Motor neuron (in vitro differentiated cells): ENCODE measurements at regions not wholly inside any gene's neighbourhood (a gene's known extent, or its start where the extent isn't known, plus 50 kb on each side); places are given as distances from the start of the nearest gene placed in this dataset.

Experiments used
- ATAC-seq, 8 experiments: fragments of 200-7000 bp; cut with Tn5 transposase; replicated peaks in 6 of 8; 2 replicates each; pipeline ENCODE4 v1.8.0; 2021; ENCODE audit warnings: mild to moderate bottlenecking in 8 of 8, moderate library complexity in 8 of 8
- H3K27ac ChIP-seq, 2 donors: fragments of 250-450 bp; sonication (Bioruptor Pico); 2 replicates each; pipeline ENCODE4 v1.9.0; 2021; ENCODE audit warnings: antibody characterized with exemption in 2 of 2, mild to moderate bottlenecking in 2 of 2, moderate library complexity in 1 of 2
- H3K4me1 ChIP-seq, 2 donors: fragments of 250-450 bp; sonication (Bioruptor Pico); replicated peaks in 1 of 2; 2 replicates each; pipeline ENCODE4 v1.6.1; 2021; ENCODE audit warnings: antibody characterized with exemption in 2 of 2, mild to moderate bottlenecking in 2 of 2, moderate library complexity in 1 of 2
- H3K4me3 ChIP-seq, 5 donors: fragments of 250-450 bp; sonication (Bioruptor Pico); 2 replicates each; pipeline ENCODE4 v1.9.0; 2021; ENCODE audit warnings: antibody characterized with exemption in 5 of 5, mild to moderate bottlenecking in 5 of 5, moderate library complexity in 4 of 5
- WGBS, 10 experiments: fragments of 450-650 bp; shearing (Covaris generic); methylation state at CpG; one replicate each; pipeline ENCODE4 v1.0.0; 2022; 5-methylcytosine and 5-hydroxymethylcytosine counted together
- in situ Hi-C, 9 experiments: fragments of 400-800 bp; cut with MboI; loops; one replicate each; pipeline ENCODE4 v1.15.0; 2021; ENCODE audit warnings: low sequenced_read_pairs in 9 of 9, low pct_unique_long_range_greater_than_20kb in 2 of 9; ENCODE audit not compliant: unreplicated experiment in 9 of 9

- 12 to 100% (median 72%) methylated on average over 1 to 4 of the region's 4 CpGs; no CpG with 5 or more reads in 3 of the 10 experiments for WGBS, 10 experiments
- Histone ChIP-seq H3K4me1 (no peaks in the 10 kb centered on the region), H3K27ac (no peak overlapping the region), H3K4me3 (no peak overlapping the region)
- in situ Hi-C loops = no loop called here
- no peak for ATAC-seq
Observed at GRCh38 chr13:83414393-83414792, 467.9 kb downstream of the SLITRK1 start.

GRCh38 chr13:83386609-83387008 lies 495.7 kb downstream of the SLITRK1 start:
- in situ Hi-C loops = no loop called here
- no peak for ATAC-seq
- 14 to 100% (median 100%) methylated on average over 1 of the region's 1 CpG; no CpG with 5 or more reads in 1 of the 10 experiments for WGBS, 10 experiments
- Histone ChIP-seq H3K27ac (no peak overlapping the region), H3K4me1 (peaks cover 0 to 7% of the 10 kb centered on the region in 2 donors), H3K4me3 (no peak overlapping the region)

DNA sequence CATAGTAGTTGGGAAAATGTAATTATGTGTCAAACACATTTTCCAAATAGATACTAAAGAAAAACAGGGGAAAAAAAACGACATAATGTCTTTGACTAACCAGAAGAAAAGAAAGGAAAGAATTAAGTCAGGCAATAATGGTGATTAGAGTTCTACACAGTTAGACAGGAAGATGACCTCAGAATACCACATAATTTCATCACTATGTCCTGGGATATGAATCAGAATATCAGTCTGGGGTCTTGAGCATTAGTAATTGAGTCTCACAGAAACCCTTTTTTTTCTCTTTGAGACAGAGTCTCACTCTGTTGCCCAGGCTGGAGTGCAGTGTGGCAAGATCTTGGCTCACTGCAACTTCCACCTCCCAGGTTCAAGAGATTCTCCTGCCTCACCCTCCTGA lies 503.4 kb downstream of the SLITRK1 start:
- in situ Hi-C loops = no loop called here
- 0 to 70% (median 29%) methylated on average over 1 of the region's 1 CpG; no CpG with 5 or more reads in 3 of the 10 experiments for WGBS, 10 experiments
- Histone ChIP-seq H3K27ac (no peak overlapping the region), H3K4me1 (peaks cover 0 to 13% of the 10 kb centered on the region in 2 donors), H3K4me3 (no peak overlapping the region)
- peak in 3 of 8 experiments; percentile 32 to 83 (median 55) for ATAC-seq

DNA sequence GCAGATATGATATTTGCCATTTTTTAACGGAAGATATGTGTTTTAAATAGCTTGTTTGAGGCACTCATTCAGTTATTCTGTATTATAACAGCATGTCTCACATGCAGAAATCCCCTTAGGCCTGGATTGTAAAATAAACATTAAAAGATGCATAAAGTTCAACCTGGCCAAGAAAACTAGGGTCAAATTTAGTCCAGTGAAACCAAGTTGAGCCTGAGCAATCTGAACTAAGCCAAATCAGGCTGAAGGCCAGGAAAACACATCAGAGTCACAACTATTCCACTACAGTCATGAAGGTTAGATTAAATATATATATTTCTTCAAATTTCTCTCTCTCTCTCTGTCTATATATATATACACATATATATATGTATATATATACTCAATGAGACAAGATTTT lies 504.8 kb downstream of the SLITRK1 start:
- no peak for ATAC-seq
- Histone ChIP-seq H3K4me3 (no peak overlapping the region), H3K4me1 (peaks cover 0 to 6% of the 10 kb centered on the region in 2 donors), H3K27ac (no peak overlapping the region)
- 67 to 100% (median 89%) methylated on average over 1 of the region's 1 CpG; no CpG with 5 or more reads in 4 of the 10 experiments for WGBS, 10 experiments
- in situ Hi-C loops = no loop called here

GRCh38 chr13:83372786-83373185 lies 509.5 kb downstream of the SLITRK1 start:
- H3K27ac ChIP-seq = no peak overlapping the region
- no peak overlapping the region for H3K4me3 ChIP-seq
- in situ Hi-C loops = no loop called here
- H3K4me1 ChIP-seq = peaks cover 0 to 6% of the 10 kb centered on the region in 2 donors
- no peak for ATAC-seq
- WGBS, 10 experiments = 0 to 100% (median 71%) methylated on average over 1 to 2 of the region's 2 CpGs

DNA sequence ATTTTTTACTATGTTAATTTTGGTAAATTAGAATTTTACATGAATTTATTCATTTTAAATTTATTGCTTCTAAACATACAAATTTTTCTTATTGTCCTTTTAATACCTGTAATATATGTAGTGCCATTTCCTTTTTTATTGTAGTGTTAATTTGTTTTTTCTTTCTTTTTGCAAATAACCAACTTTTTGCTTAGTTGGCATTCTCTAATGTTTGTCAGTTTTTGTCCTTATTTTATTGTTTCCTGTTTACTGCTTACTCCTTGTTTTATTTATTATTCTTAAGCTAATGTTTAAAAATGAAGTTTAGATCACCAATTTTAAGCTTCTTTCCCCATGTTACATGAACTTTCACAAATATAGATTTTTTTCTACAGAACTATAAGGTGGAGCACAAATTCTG lies 516.6 kb downstream of the SLITRK1 start:
- no peak overlapping the region for H3K27ac ChIP-seq
- H3K4me3 ChIP-seq = no peak overlapping the region
- in situ Hi-C loops = no loop called here
- ATAC-seq = no peak
- no peaks in the 10 kb centered on the region for H3K4me1 ChIP-seq

GRCh38 chr13:83355041-83355440 lies 527.2 kb downstream of the SLITRK1 start:
- WGBS, 10 experiments = 8 to 100% (median 95%) methylated on average over 1 of the region's 1 CpG; no CpG with 5 or more reads in 2 of the 10 experiments
- ATAC-seq = no peak
- in situ Hi-C loops = no loop called here

GRCh38 chr13:83352391-83352790 lies 529.9 kb downstream of the SLITRK1 start:
- WGBS, 10 experiments = 0 to 86% (median 57%) methylated on average over 1 of the region's 1 CpG; no CpG with 5 or more reads in 1 of the 10 experiments
- H3K4me3 ChIP-seq = no peak overlapping the region
- ATAC-seq = no peak
- in situ Hi-C loops = no loop called here
- H3K27ac ChIP-seq = no peak overlapping the region
- H3K4me1 ChIP-seq = no peaks in the 10 kb centered on the region

More at GRCh38 chr13:83355041-83355440, 527.2 kb downstream of the SLITRK1 start:
- Histone ChIP-seq H3K4me1 (no peaks in the 10 kb centered on the region), H3K4me3 (no peak overlapping the region), H3K27ac (no peak overlapping the region)

- Histone ChIP-seq H3K4me3 (no peak overlapping the region), H3K27ac (no peak overlapping the region), H3K4me1 (no peaks in the 10 kb centered on the region)
- peak in 2 of 8 experiments; percentile 75 to 90 for ATAC-seq
- 0 to 100% (median 78%) methylated on average over 1 to 2 of the region's 2 CpGs for WGBS, 10 experiments
- in situ Hi-C loops = no loop called here
Observed at GRCh38 chr13:83350569-83350968, 531.7 kb downstream of the SLITRK1 start.

DNA sequence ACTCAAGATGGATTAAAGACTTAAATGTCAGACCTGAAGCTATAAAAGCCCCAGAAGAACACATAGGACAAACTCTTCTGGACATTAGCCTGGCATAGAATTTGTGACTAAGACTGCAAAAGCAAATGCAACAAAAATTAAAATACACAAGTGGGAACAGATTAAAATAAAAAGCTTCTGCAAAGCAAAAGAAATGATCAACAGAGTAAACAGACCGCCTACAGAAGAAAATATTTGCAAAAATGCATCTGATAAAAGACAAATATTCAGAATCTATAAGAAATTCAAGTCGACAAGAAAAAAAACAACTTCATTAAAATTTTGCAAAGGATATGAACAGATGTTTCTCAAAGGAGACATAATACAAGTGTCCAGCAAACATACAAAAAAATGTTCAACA lies 537.8 kb downstream of the SLITRK1 start:
- H3K27ac ChIP-seq = no peak overlapping the region
- in situ Hi-C loops = no loop called here
- 0 to 84% (median 79%) methylated on average over 1 to 2 of the region's 2 CpGs for WGBS, 10 experiments
- H3K4me1 ChIP-seq = no peaks in the 10 kb centered on the region
- ATAC-seq = peak in 3 of 8 experiments; percentile 55 to 86 (median 74)
- H3K4me3 ChIP-seq = no peak overlapping the region

DNA sequence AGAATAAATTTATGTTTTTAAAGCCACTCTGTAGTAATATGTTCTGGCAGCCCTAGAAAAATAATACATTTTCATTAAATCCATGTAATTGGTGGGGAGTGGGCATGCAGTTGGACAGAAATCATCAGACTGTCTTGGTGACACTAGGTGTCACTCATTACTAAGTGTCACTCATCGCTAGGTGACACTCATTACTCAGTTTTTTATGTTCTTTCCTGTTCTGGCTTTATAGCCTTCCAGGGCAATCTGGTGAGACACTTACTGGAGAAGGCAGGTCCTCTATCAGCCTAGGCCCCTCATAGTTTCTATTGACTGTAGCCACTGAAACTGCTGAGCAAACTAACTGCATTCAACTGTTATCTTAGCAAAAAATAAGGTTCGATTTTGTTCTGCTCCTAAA lies 542.1 kb downstream of the SLITRK1 start:
- ATAC-seq = no peak
- WGBS, 10 experiments = 14 to 100% (median 89%) methylated on average over 1 to 2 of the region's 2 CpGs; no CpG with 5 or more reads in 3 of the 10 experiments
- no peak overlapping the region for H3K4me3 ChIP-seq
- in situ Hi-C loops = no loop called here
- no peaks in the 10 kb centered on the region for H3K4me1 ChIP-seq
- no peak overlapping the region for H3K27ac ChIP-seq

DNA sequence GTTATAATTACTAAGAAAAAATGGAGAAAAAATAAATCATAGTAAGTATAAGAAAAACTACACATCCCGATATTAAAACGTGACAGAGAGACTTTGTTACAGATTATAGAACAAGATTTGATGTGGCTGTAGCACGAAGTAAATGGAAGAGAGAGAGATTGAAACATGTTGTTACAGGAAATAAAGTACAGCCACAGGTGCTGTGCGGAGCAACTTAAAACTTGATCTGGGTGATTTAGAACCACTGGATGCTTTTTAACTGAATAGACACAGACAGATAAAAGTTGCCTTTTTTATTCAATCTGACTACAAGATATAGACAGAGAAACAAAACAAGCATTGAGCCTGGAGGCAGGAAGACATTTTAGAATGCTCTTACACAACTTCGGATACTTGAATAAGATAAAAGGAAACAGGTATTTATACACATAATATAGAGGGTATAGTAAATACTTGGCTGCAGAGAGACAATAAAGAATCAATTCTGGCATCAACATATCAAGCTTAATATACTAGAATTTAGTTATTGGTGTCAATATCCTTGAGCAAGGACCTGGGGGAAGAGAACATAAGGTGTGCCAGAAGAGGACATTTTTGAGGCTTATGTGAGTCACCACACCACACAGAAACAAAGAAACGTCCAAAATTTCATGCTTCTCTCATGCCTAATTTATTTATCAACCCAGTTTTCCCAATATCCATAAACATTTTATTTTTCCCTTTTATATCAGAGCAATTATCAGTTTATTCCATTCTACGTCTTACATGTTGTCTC lies 548.5 kb downstream of the SLITRK1 start:
- in situ Hi-C loops = no loop called here
- ATAC-seq = no peak
- WGBS, 10 experiments = 9 to 92% (median 75%) methylated on average over 2 to 7 of the region's 7 CpGs

DNA sequence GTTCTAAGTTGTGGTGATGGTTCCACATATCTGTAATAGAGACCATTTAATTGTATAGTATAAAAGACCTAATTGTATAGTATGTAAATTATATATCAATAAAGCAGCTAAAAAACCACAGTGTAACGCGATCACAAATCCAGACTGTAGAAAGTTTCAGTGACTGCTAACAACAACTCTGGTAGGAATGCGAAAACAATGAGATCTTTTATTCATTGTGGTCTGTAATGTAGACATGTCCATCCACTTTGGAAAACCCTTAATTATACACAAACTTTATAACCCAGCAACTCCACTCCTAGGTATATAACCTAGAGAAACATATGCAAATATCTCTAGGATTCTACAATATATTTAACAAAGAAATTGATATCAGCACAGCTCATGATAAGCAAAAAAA lies 549.5 kb downstream of the SLITRK1 start:
- Histone ChIP-seq H3K4me1 (no peaks in the 10 kb centered on the region), H3K27ac (no peak overlapping the region), H3K4me3 (no peak overlapping the region)
- WGBS, 10 experiments = 53 to 100% (median 100%) methylated on average over 1 to 3 of the region's 3 CpGs; no CpG with 5 or more reads in 1 of the 10 experiments
- in situ Hi-C loops = no loop called here
- ATAC-seq = no peak

More for the DNA sequence above, 548.5 kb downstream of the SLITRK1 start:
- Histone ChIP-seq H3K4me1 (no peaks in the 10 kb centered on the region), H3K27ac (no peak overlapping the region), H3K4me3 (no peak overlapping the region)

- 13 to 100% (median 86%) methylated on average over 1 to 5 of the region's 5 CpGs for WGBS, 10 experiments
- Histone ChIP-seq H3K4me3 (no peak overlapping the region), H3K4me1 (no peaks in the 10 kb centered on the region), H3K27ac (no peak overlapping the region)
- no peak for ATAC-seq
- in situ Hi-C loops = no loop called here
Observed at GRCh38 chr13:83327091-83327490, 555.2 kb downstream of the SLITRK1 start.
